ELF-1 (cell line): ENCODE measurements at regions not wholly inside any gene's neighbourhood (a gene's known extent, or its start where the extent isn't known, plus 50 kb on each side); places are given as distances from the start of the nearest gene placed in this dataset.
"Not testable (repeated sequence)": the region's sequence is repeated elsewhere in the genome, so short reads cannot be mapped to it uniquely, and the experiment has no call there.

Source experiments
- DNase-seq: peaks from one replicate; pipeline ENCODE4 v3.0.0-alpha.2; 2016; ENCODE audit warnings: low read depth, low spot score

GRCh38 chr1:143625886-143626285 is 345.9 kb downstream of the FAM72C start:
- no peak for DNase-seq

- no peak for DNase-seq
Observed at GRCh38 chr1:143619851-143620250, 351.9 kb downstream of the FAM72C start.

GRCh38 chr1:143611159-143611558 is 360.6 kb downstream of the FAM72C start:
- peak; percentile 3 for DNase-seq

GRCh38 chr1:143610196-143610595 is 361.6 kb downstream of the FAM72C start:
- DNase-seq, result no peak

GRCh38 chr1:143604887-143605286 is 366.9 kb downstream of the FAM72C start:
- no peak for DNase-seq

GRCh38 chr1:143584508-143584907 is 387.3 kb downstream of the FAM72C start:
- DNase-seq, result no peak

- DNase-seq, result no peak
Observed at GRCh38 chr1:143574891-143575520, 396.8 kb downstream of the FAM72C start.

GRCh38 chr1:143572661-143573060 is 399.1 kb downstream of the FAM72C start:
- not testable (repeated sequence) for DNase-seq

- DNase-seq, result not testable (repeated sequence)
Observed at GRCh38 chr1:143563761-143564160, 408.0 kb downstream of the FAM72C start.

GRCh38 chr1:143553627-143554026 is 418.2 kb downstream of the FAM72C start:
- DNase-seq, result no peak

- DNase-seq, result not testable (repeated sequence)
Observed at GRCh38 chr1:143504703-143505102, 467.1 kb downstream of the FAM72C start.

GRCh38 chr1:143504080-143504479 is 467.7 kb downstream of the FAM72C start:
- DNase-seq, result not testable (repeated sequence)

GRCh38 chr1:143503048-143503447 is 468.7 kb downstream of the FAM72C start:
- not testable (repeated sequence) for DNase-seq

GRCh38 chr1:143502038-143502437 is 469.7 kb downstream of the FAM72C start:
- DNase-seq, result not testable (repeated sequence)

GRCh38 chr1:143498059-143498749 is 473.6 kb downstream of the FAM72C start:
- not testable (repeated sequence) for DNase-seq

- DNase-seq, result peak; percentile 2
Observed at GRCh38 chr1:143497374-143497747, 474.4 kb downstream of the FAM72C start.

GRCh38 chr1:143496526-143497373 is 475.0 kb downstream of the FAM72C start:
- not testable (repeated sequence) for DNase-seq
